AG09309 (cell line): ENCODE measurements at regions not wholly inside any gene's neighbourhood (a gene's known extent, or its start where the extent isn't known, plus 50 kb on each side); places are given as distances from the start of the nearest gene placed in this dataset.

Experiments used
- DNase-seq: peaks from one replicate; pipeline ENCODE4 v3.0.0-alpha.2; 2010; ENCODE audit warnings: low read depth
- H3K4me3 ChIP-seq: 2 replicates; pipeline ENCODE4 v1.5.1; 2011; ENCODE audit warnings: mild to moderate bottlenecking, low read depth, low read length, moderate library complexity; ENCODE audit not compliant: control insufficient read depth
- CTCF ChIP-seq: IDR thresholded peaks from 2 replicates; pipeline ENCODE4 v1.5.1; 2011; ENCODE audit warnings: mild to moderate bottlenecking, low read depth, low read length, inconsistent platforms; ENCODE audit not compliant: insufficient read depth, control insufficient read depth; ENCODE audit errors: missing control alignments

DNA sequence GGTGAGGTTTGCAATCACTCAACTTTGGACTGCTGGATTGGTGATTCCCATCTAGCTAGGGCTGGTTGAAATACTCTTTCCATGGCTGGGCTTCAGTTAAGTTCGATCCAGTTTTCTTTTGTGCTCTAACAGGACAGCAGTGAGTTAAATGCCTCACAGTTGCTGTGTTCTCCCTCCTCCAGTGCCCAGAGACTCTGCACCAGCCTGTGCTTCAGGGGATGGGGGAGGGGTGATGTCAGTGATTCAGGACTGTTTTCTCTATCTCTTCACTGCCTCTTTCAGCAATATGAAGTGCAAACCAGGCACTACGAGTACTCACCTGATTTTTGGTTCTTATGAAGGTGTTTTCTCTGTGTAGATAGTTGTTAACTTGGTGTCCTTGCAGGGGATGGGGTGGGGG lies 88.2 kb upstream of the FAM83B start:
- no peak overlapping the region for H3K4me3 ChIP-seq
- TF ChIP-seq CTCF: no peak
- DNase-seq: no peak

GRCh38 chr6:54768494-54768893 lies 78.1 kb upstream of the FAM83B start:
- DNase-seq: no peak
- no peak overlapping the region for H3K4me3 ChIP-seq
- no peak for TF ChIP-seq CTCF

- no peak overlapping the region for H3K4me3 ChIP-seq
- no peak for DNase-seq
- no peak for TF ChIP-seq CTCF
Observed at GRCh38 chr6:54770328-54770727, 76.2 kb upstream of the FAM83B start.

GRCh38 chr6:54771968-54772367 lies 74.6 kb upstream of the FAM83B start:
- H3K4me3 ChIP-seq: no peak overlapping the region
- no peak for TF ChIP-seq CTCF
- no peak for DNase-seq

DNA sequence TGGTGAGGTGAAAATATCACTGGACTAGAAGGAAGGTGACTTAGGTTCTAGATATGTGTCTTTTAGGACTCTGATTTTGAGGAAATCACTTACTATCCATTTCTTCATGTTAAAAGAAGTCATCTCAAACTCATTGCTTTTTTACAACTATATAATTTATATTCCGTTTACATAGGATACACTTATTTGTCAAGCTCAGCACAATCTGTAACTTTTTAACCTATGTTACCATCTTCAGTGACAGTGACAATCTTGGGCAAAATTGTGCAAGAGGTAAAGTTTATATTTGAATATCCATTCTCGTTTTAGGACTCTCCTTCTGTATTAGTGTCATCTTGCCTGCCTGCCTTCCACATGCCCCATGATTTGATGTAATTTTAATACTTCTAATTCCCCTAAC lies 74.0 kb upstream of the FAM83B start:
- no peak overlapping the region for H3K4me3 ChIP-seq
- no peak for DNase-seq
- TF ChIP-seq CTCF: no peak

DNA sequence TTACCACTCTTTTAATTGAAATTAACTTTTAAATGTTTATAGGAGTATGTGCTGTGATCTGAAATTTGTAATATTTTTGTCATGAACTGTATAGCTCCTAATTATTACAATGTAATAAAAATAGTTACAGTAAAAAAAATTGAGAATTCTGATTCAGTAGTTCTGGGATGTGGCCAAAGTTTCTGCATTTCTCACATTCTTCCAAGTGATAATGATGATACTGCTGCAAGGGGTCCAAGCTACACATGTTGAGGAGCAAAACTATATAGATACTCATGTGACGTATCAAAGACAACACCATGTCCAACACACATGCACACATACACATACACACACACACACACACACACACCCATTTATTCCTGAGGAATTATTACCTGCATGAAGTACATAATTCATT lies 71.0 kb upstream of the FAM83B start:
- no peak for DNase-seq
- H3K4me3 ChIP-seq: no peak overlapping the region
- no peak for TF ChIP-seq CTCF

- no peak overlapping the region for H3K4me3 ChIP-seq
- TF ChIP-seq CTCF: no peak
- no peak for DNase-seq
Observed at GRCh38 chr6:54776891-54777290, 69.7 kb upstream of the FAM83B start.
